ENCODE measurements at regions not wholly inside any gene's neighbourhood (a gene's known extent, or its start where the extent isn't known, plus 50 kb on each side); places are given as distances from the start of the nearest gene placed in this dataset.

GRCh38 chr5:29990681-29991080 is 1202.8 kb upstream of the CDH6 start:
- TF ChIP-seq CTCF (conservative IDR thresholded peaks at IDR 0.05 in 1 of 2, IDR thresholded peaks at IDR 0.05 in 1 of 2; ENCODE audit: low read depth in 1 of 2, low read length in 2 of 2) (no peak), EZH2 (IDR thresholded peaks at IDR 0.05; ENCODE audit: low read length, missing control alignments) (no peak)

All from fibroblast of lung (primary cell).